ENCODE measurements at regions not wholly inside any gene's neighbourhood (a gene's known extent, or its start where the extent isn't known, plus 50 kb on each side); places are given as distances from the start of the nearest gene placed in this dataset.

DNA sequence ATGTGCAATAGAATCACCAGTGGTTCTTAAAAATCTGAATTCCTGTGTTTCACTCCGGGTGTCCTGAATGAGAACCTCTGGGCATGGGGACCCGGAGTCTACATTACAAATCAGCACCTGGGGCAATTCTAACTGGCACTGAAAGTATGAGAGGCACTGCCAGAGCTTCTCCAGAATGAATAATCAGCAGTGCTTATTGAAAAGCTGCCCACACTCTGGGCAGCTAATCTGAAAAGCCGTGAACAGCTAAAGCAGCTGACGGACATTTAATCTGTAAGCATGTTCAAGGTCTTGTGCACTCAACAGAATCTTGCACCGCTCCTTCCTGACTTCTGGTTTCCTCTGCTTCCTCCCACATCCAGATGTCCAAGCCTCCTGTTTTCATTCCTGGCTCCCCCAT lies 113.3 kb upstream of the KIF5B start:
- Histone ChIP-seq H3K27me3 (ENCODE audit: low read length) (no peaks in the 10 kb centered on the region), H3K4me3 (ENCODE audit: low read length) (no peak overlapping the region), H3K9me3 (ENCODE audit: low read length) (no peaks in the 10 kb centered on the region), H3K4me1 (ENCODE audit: insufficient read depth, low read length) (peaks cover 10% of the 10 kb centered on the region), H2AFZ (ENCODE audit: low read length) (no peak overlapping the region), H3K9me2 (replicated peaks; ENCODE audit: low read length) (no peaks in the 10 kb centered on the region), H3K36me3 (ENCODE audit: low read depth, low read length) (no peaks in the 10 kb centered on the region), H3K27ac (ENCODE audit: low read length) (no peak overlapping the region), H3K79me2 (ENCODE audit: low read length) (no peaks in the 10 kb centered on the region), H4K20me1 (ENCODE audit: low read length) (no peaks in the 10 kb centered on the region), H3F3A (ENCODE audit: low read length, unreplicated experiment) (no peaks in the 10 kb centered on the region), H3K4me2 (ENCODE audit: low read length) (no peak overlapping the region), H3K9ac (ENCODE audit: low read length) (no peak overlapping the region)
- intact Hi-C loops (cut with micrococcal nuclease), result no loop called here
- ChIA-PET POLR2A (ENCODE audit: unreplicated experiment) (no interaction called here), CTCF (interaction anchor here (0.6 kb wide), 1 partner anchor 349 kb away, joined by 3 read pairs; no protein-coding TSS in a partner anchor)
- no peak for DNase-seq
- BruUV-seq (replicated peaks), result no TSS peak
- ATAC-seq, result no peak
- TF ChIP-seq, protein P1, sequence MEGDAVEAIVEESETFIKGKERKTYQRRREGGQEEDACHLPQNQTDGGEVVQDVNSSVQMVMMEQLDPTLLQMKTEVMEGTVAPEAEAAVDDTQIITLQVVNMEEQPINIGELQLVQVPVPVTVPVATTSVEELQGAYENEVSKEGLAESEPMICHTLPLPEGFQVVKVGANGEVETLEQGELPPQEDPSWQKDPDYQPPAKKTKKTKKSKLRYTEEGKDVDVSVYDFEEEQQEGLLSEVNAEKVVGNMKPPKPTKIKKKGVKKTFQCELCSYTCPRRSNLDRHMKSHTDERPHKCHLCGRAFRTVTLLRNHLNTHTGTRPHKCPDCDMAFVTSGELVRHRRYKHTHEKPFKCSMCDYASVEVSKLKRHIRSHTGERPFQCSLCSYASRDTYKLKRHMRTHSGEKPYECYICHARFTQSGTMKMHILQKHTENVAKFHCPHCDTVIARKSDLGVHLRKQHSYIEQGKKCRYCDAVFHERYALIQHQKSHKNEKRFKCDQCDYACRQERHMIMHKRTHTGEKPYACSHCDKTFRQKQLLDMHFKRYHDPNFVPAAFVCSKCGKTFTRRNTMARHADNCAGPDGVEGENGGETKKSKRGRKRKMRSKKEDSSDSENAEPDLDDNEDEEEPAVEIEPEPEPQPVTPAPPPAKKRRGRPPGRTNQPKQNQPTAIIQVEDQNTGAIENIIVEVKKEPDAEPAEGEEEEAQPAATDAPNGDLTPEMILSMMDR (conservative IDR thresholded peaks at IDR 0.05; ENCODE audit: low read depth, low read length), result no peak
- TF ChIP-seq EZH2phosphoT487 (IDR thresholded peaks at IDR 0.05; ENCODE audit: borderline replicate concordance, low read length) (no peak), EZH2 (IDR thresholded peaks at IDR 0.05; ENCODE audit: low read length, unreplicated experiment) (no peak)

DNA sequence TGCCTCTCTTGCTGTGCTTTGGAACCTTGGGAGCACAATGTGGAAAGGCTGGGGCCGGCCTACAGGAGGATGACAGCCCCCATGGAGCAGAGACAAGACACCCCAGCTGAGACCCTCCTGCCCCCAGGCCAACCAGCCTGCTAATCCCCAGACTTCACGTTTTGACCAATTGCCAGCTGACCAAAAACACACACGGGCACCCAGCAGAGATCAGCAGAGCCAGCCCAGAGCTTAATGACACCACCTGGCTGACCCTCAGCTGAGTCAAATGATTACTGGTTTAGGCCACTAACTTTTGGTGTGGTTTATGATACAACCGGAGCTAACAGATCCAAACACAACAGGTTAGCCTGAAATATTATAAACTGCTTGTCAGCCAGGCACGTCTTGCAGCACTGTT lies 111.2 kb upstream of the KIF5B start:
- Histone ChIP-seq H3K4me3 (ENCODE audit: low read length) (no peak overlapping the region), H3K9me3 (ENCODE audit: low read length) (no peaks in the 10 kb centered on the region), H3K36me3 (ENCODE audit: low read depth, low read length) (no peaks in the 10 kb centered on the region), H3K27ac (ENCODE audit: low read length) (no peak overlapping the region), H4K20me1 (ENCODE audit: low read length) (no peaks in the 10 kb centered on the region), H3K9me2 (replicated peaks; ENCODE audit: low read length) (no peaks in the 10 kb centered on the region), H3K4me2 (ENCODE audit: low read length) (no peak overlapping the region), H3K4me1 (ENCODE audit: insufficient read depth, low read length) (peaks cover 10% of the 10 kb centered on the region), H3F3A (ENCODE audit: low read length, unreplicated experiment) (no peaks in the 10 kb centered on the region), H3K9ac (ENCODE audit: low read length) (no peak overlapping the region), H3K27me3 (ENCODE audit: low read length) (no peaks in the 10 kb centered on the region), H3K79me2 (ENCODE audit: low read length) (no peaks in the 10 kb centered on the region), H2AFZ (ENCODE audit: low read length) (no peak overlapping the region)
- POLR2A ChIA-PET (ENCODE audit: unreplicated experiment), result no interaction called here
- no peak for DNase-seq
- no peak for ATAC-seq
- CTCF ChIA-PET, result no interaction called here
- TF ChIP-seq EZH2phosphoT487 (IDR thresholded peaks at IDR 0.05; ENCODE audit: borderline replicate concordance, low read length) (no peak), EZH2 (IDR thresholded peaks at IDR 0.05; ENCODE audit: low read length, unreplicated experiment) (no peak)
- TF ChIP-seq, protein P1 (conservative IDR thresholded peaks at IDR 0.05; ENCODE audit: low read depth, low read length), result no peak
- no TSS peak for BruUV-seq (replicated peaks)
- intact Hi-C loops (cut with micrococcal nuclease), result no loop called here

DNA sequence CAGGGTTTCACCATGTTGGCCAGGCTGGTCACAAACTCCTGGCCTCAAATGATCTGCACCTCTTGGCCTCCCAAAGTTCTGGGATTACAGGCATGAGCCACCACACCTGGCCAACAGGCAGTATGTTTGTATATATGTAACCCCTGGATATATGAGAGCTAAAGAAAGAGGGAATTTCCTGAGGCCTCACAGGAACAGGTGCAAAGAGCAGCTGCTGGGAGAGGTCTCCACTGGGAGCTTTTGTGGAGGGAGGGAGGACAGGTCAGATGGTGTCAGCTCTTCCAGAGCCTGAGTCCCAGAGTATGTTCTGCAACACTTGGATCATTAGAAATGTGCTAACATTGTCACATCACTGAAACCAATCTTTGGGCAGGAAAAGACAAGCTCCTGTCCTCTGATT lies 110.1 kb upstream of the KIF5B start:
- no peak overlapping the region for H3K4me3 ChIP-seq (ENCODE audit: low read length)
- no peaks in the 10 kb centered on the region for H3K79me2 ChIP-seq (ENCODE audit: low read length)
- ChIA-PET CTCF (no interaction called here), POLR2A (ENCODE audit: unreplicated experiment) (no interaction called here)
- no peak overlapping the region for H3K4me2 ChIP-seq (ENCODE audit: low read length)
- H2AFZ ChIP-seq (ENCODE audit: low read length), result no peak overlapping the region
- TF ChIP-seq EZH2phosphoT487 (IDR thresholded peaks at IDR 0.05; ENCODE audit: borderline replicate concordance, low read length), result no peak
- TF ChIP-seq, protein P1 (conservative IDR thresholded peaks at IDR 0.05; ENCODE audit: low read depth, low read length), result no peak
- no peak for TF ChIP-seq EZH2 (IDR thresholded peaks at IDR 0.05; ENCODE audit: low read length, unreplicated experiment)
- no TSS peak for BruUV-seq (replicated peaks)
- H3K9me3 ChIP-seq (ENCODE audit: low read length), result no peaks in the 10 kb centered on the region
- no peaks in the 10 kb centered on the region for H3K9me2 ChIP-seq (replicated peaks; ENCODE audit: low read length)
- no peaks in the 10 kb centered on the region for H3K36me3 ChIP-seq (ENCODE audit: low read depth, low read length)
- DNase-seq (no peak), ATAC-seq (no peak)
- H3K27ac ChIP-seq (ENCODE audit: low read length), result no peak overlapping the region
- no peaks in the 10 kb centered on the region for H3F3A ChIP-seq (ENCODE audit: low read length, unreplicated experiment)
- H3K4me1 ChIP-seq (ENCODE audit: insufficient read depth, low read length), result peaks cover 7% of the 10 kb centered on the region
- no peaks in the 10 kb centered on the region for H4K20me1 ChIP-seq (ENCODE audit: low read length)
- H3K9ac ChIP-seq (ENCODE audit: low read length), result no peak overlapping the region
- intact Hi-C loops (cut with micrococcal nuclease), result no loop called here
- H3K27me3 ChIP-seq (ENCODE audit: low read length), result no peaks in the 10 kb centered on the region
